Loucy (cell line): ENCODE measurements at regions not wholly inside any gene's neighbourhood (a gene's known extent, or its start where the extent isn't known, plus 50 kb on each side); places are given as distances from the start of the nearest gene placed in this dataset.
"Not testable (repeated sequence)": the region's sequence is repeated elsewhere in the genome, so short reads cannot be mapped to it uniquely, and the experiment has no call there.

Source experiments
- CTCF ChIP-seq: fragments of 200-600 bp; sonication (generic); conservative IDR thresholded peaks from 2 replicates; pipeline ENCODE4 v1.5.1; 2014; ENCODE audit warnings: mild to moderate bottlenecking, antibody characterized with exemption, low read length
- EZH2phosphoT487 ChIP-seq: fragments of 200-600 bp; IDR thresholded peaks from 2 replicates; pipeline ENCODE4 v1.6.1; 2018; ENCODE audit warnings: antibody characterized with exemption, mild to moderate bottlenecking, moderate library complexity, borderline replicate concordance

GRCh38 chr7:11283584-11283983 is 309.9 kb downstream of the PHF14 start:
- TF ChIP-seq CTCF, EZH2phosphoT487: not testable (repeated sequence)
